Breast epithelium (tissue), 4 donors: ENCODE measurements at regions not wholly inside any gene's neighbourhood (a gene's known extent, or its start where the extent isn't known, plus 50 kb on each side); places are given as distances from the start of the nearest gene placed in this dataset.

Experiments used
- DNase-seq, 2 donors: peaks; one replicate each; pipeline ENCODE4 v3.0.0-alpha.2; 2019; ENCODE audit warnings: low spot score in 2 of 2
- H3K27ac ChIP-seq, 2 donors: fragments of 200-600 bp; sonication (generic) in 1 of 2; one replicate each; pipeline ENCODE4 v1.5.1; 2016 to 2019; ENCODE audit warnings: mild to moderate bottlenecking in 1 of 2
- H3K27me3 ChIP-seq, 2 donors: fragments of 200-600 bp; sonication (generic) in 1 of 2; one replicate each; pipeline versions ENCODE4 v1.5.1 to v1.6.0; 2017 to 2019; ENCODE audit warnings: control low read depth in 1 of 2, mild to moderate bottlenecking in 1 of 2
- H3K36me3 ChIP-seq: fragments of 200-600 bp; one replicate; pipeline ENCODE4 v1.5.1; 2019
- H3K4me1 ChIP-seq, 2 donors: fragments of 200-600 bp; sonication (generic); one replicate each; pipeline ENCODE4 v1.5.1; 2016 to 2019; ENCODE audit warnings: control low read depth in 1 of 2
- H3K4me3 ChIP-seq, 3 donors: fragments of 200-600 bp; sonication (generic); 1 replicate in 2 of 3; 2 replicates in 1 of 3; pipeline ENCODE4 v1.5.1; 2016 to 2019; ENCODE audit warnings: mild to moderate bottlenecking in 3 of 3, moderate library complexity in 2 of 3
- H3K9me3 ChIP-seq, 2 donors: fragments of 200-600 bp; sonication (generic) in 1 of 2; one replicate each; pipeline ENCODE4 v1.5.1; 2016 to 2019; ENCODE audit warnings: control low read depth in 1 of 2
- POLR2A ChIP-seq: fragments of 450-650 bp; IDR thresholded peaks from one replicate; pipeline ENCODE4 v1.6.1; 2016; ENCODE audit warnings: antibody characterized with exemption, mild to moderate bottlenecking, moderate library complexity
- POLR2AphosphoS5 ChIP-seq, 3 donors: sonication (generic); formaldehyde crosslinking; IDR thresholded peaks; one replicate each; pipeline ENCODE4 v1.6.1; 2017; ENCODE audit warnings: antibody characterized with exemption in 3 of 3
- intact Hi-C: fragments of 100-400 bp; cut with DNase I; formaldehyde crosslinking; loops from one replicate; pipeline ENCODE4 v1.15.1; 2023; ENCODE audit warnings: low total_unique reads
- TF ChIP-seq, protein P1 (sequence below), 3 donors: fragments of 450-650 bp; IDR thresholded peaks; one replicate each; pipeline ENCODE4 v1.5.1; 2016 to 2017; ENCODE audit warnings: antibody characterized with exemption in 3 of 3, mild to moderate bottlenecking in 3 of 3, moderate library complexity in 3 of 3

DNA sequence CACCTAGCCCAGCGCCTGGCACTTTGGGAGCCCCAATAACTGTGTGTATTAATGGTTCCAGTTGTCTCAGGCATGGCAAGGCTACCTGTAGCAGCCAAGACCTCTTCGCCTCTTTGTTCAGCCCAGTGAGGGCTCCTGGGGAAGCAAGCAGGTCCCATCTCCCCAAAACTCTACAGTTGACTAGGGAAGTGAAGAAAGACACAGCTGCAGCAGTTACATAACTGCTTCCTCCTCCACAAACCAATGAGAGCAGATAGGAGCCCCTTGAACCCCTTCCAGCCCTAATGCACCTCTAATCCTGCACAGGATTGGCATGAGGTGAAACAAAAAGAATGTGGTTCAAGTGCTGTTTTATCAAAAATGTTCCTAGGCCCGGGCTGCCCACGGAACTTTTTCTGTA lies 100.5 kb downstream of the SYF2 start:
- Histone ChIP-seq H3K36me3 (no peaks in the 10 kb centered on the region), H3K9me3 (no peaks in the 10 kb centered on the region), H3K4me1 (no peaks in the 10 kb centered on the region), H3K4me3 (no peak overlapping the region), H3K27ac (no peak overlapping the region), H3K27me3 (no peaks in the 10 kb centered on the region)
- no peak for DNase-seq
- intact Hi-C loops: no loop called here
- TF ChIP-seq, protein P1, sequence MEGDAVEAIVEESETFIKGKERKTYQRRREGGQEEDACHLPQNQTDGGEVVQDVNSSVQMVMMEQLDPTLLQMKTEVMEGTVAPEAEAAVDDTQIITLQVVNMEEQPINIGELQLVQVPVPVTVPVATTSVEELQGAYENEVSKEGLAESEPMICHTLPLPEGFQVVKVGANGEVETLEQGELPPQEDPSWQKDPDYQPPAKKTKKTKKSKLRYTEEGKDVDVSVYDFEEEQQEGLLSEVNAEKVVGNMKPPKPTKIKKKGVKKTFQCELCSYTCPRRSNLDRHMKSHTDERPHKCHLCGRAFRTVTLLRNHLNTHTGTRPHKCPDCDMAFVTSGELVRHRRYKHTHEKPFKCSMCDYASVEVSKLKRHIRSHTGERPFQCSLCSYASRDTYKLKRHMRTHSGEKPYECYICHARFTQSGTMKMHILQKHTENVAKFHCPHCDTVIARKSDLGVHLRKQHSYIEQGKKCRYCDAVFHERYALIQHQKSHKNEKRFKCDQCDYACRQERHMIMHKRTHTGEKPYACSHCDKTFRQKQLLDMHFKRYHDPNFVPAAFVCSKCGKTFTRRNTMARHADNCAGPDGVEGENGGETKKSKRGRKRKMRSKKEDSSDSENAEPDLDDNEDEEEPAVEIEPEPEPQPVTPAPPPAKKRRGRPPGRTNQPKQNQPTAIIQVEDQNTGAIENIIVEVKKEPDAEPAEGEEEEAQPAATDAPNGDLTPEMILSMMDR (IDR thresholded peaks at IDR 0.05): no peak
- TF ChIP-seq POLR2A: no peak
- no peak for TF ChIP-seq POLR2AphosphoS5 (IDR thresholded peaks at IDR 0.05)

DNA sequence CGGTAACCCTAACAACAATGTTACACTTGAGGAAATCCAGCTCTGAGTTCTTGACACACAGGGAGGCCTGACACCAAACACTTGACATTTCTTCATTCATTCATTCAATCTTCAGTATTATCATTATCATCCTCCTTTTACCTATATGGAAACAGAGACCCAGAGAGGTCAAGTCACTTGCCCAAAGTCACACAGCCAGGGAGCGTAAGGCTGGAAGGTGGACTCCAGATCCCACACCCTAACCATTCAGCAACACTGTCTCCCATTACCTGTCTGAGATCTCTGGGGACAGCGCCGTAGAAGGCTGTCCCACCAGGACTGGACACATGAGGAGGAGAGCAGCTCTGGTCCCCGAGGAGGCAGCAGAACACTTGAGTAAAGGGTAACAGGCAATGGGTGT lies 101.4 kb downstream of the SYF2 start:
- intact Hi-C loops: no loop called here
- Histone ChIP-seq H3K4me3 (no peak overlapping the region), H3K4me1 (no peaks in the 10 kb centered on the region), H3K36me3 (no peaks in the 10 kb centered on the region), H3K9me3 (no peaks in the 10 kb centered on the region), H3K27ac (no peak overlapping the region), H3K27me3 (no peaks in the 10 kb centered on the region)
- TF ChIP-seq, protein P1 (IDR thresholded peaks at IDR 0.05): no peak
- DNase-seq: no peak

DNA sequence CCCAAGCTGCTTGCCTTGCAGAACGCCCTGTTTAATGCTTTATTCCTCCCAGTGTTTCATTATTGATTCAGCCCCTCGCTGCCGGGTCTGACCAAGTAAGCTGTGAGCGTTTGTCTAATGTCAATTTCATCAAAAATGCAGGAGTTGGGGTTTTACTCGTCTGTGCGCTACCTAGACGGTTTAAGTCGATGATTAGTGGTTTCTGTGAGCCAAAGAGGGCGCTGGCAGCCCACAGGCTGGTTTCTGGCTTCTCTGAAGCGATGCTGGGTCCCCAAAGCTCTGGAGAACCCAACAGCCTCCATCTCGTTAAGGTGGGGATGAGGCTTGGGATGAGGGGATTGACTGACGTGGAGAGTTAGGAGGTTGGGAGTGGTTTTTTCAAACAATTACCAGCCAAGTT lies 102.9 kb downstream of the SYF2 start:
- TF ChIP-seq, protein P1 (IDR thresholded peaks at IDR 0.05): no peak
- TF ChIP-seq POLR2AphosphoS5 (IDR thresholded peaks at IDR 0.05) (no peak), POLR2A (no peak)
- no peak for DNase-seq
- H3K4me1 ChIP-seq: no peaks in the 10 kb centered on the region
- H3K9me3 ChIP-seq: no peaks in the 10 kb centered on the region
- intact Hi-C loops: loop anchor here (1.0 kb wide), 1 partner anchor 28 kb away; no protein-coding TSS in a partner anchor
- no peaks in the 10 kb centered on the region for H3K36me3 ChIP-seq
- H3K27ac ChIP-seq: no peak overlapping the region
- H3K27me3 ChIP-seq: no peaks in the 10 kb centered on the region
- no peak overlapping the region for H3K4me3 ChIP-seq

DNA sequence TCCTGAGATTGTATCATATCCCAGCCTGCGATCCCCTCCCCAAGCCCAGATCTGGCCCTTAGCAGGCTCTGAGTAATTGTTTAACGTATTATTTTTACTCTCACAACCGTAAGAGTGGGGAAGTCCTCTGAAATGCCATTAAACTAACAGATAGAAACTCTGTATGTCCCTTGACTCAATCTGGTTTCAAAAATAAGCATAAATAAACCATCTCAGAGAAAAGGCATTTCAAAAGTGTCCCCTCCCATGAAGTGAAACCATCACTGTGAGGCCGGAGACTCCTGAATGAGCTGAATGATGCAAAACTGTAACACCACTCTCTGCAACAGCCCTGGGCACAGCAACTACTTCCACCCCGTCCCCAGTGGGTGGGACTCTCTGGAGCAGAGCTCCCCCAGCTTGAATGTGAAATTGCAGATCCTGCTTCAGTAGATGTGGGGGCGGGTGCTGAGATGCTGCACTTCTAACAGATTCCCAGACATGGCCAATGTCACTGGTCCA lies 104.1 kb downstream of the SYF2 start:
- H3K9me3 ChIP-seq: no peaks in the 10 kb centered on the region
- intact Hi-C loops: no loop called here
- H3K27me3 ChIP-seq: no peaks in the 10 kb centered on the region
- H3K4me1 ChIP-seq: no peaks in the 10 kb centered on the region
- no peak overlapping the region for H3K4me3 ChIP-seq
- no peak for DNase-seq
- no peak overlapping the region for H3K27ac ChIP-seq
- no peaks in the 10 kb centered on the region for H3K36me3 ChIP-seq
- TF ChIP-seq POLR2AphosphoS5 (IDR thresholded peaks at IDR 0.05): no peak
- TF ChIP-seq POLR2A: no peak
- TF ChIP-seq, protein P1 (IDR thresholded peaks at IDR 0.05): no peak

DNA sequence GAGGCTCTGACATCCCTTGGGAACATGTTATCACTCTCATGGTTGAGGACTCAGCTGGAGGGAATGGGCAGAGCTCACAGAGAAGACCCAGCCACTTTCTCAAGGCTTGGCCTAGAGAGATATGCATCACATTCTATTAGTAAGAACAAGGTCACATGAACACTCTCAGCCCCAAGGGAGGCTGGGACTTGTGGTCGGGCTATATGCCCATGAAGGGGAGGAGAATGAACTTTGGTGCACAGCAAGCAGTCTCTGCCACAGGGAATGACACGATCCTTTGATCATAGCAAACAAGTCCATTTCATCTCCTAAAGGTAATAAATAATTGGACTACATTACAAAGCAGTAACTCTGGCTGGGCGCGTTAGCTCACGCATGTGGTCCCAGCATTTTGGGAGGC lies 105.7 kb downstream of the SYF2 start:
- intact Hi-C loops: no loop called here
- H3K27me3 ChIP-seq: no peaks in the 10 kb centered on the region
- H3K27ac ChIP-seq: no peak overlapping the region
- TF ChIP-seq, protein P1 (IDR thresholded peaks at IDR 0.05): no peak
- no peak for TF ChIP-seq POLR2A
- no peaks in the 10 kb centered on the region for H3K9me3 ChIP-seq
- H3K4me1 ChIP-seq: no peaks in the 10 kb centered on the region
- no peak for DNase-seq
- H3K4me3 ChIP-seq: no peak overlapping the region
- no peaks in the 10 kb centered on the region for H3K36me3 ChIP-seq
